GM19328 (cell line): ENCODE measurements at regions not wholly inside any gene's neighbourhood (a gene's known extent, or its start where the extent isn't known, plus 50 kb on each side); places are given as distances from the start of the nearest gene placed in this dataset.
"Not testable (repeated sequence)": the region's sequence is repeated elsewhere in the genome, so short reads cannot be mapped to it uniquely, and the experiment has no call there.

ENCODE experiments used
- ATAC-seq: cut with Tn5 transposase; IDR thresholded peaks from one replicate; pipeline ENCODE4 v1.9.1; 2021; ENCODE audit warnings: mild to moderate bottlenecking, moderate library complexity; ENCODE audit not compliant: unreplicated experiment

DNA sequence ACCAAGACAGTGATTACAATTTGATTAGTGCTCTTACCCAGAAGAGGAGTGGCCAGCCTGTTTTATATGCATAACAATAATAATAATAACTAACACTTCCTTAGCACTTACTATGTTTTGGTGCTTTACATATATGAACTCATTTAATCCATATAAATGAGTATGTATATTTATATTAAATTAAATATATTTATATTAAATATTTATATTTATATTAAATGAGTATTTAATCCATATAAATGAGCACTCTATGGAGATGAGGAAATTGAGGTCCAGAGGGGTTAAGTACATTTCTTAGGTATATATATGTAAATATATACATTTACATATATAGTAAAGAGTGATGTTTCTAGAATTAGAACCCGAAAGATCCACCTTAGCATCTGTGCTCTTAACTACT lies 673.9 kb upstream of the ACVR2A start:
- no peak for ATAC-seq

DNA sequence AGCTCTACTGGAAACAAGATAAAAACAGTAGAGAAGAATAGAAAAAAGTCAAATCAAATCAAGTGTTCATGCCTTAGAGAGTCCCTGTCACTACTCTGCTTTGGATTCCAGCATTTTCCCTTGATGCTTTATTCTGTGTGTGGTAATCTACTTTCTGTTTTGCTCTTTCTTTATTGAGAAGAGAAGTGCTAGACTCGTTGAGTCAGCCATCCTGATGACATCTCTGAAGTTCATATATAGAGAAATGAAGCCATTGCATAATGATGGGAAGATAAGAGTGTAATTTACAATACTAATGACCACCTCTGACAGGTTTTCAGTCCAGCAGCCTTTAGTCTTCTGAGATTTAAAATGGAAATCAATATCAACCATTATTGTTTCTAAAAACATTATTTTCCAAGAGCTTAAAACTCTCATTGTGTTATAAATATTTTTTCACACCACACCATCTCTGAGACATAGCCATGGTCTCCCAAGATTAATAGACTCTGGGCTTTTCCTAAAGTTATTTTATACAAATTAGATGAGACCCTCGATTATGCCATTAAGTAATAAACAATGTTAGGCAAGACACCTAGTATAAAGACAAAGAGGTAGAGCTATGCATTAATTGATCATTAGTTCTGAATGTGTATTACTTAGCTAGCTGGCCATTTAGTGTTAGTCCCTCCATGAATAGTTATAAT lies 679.0 kb upstream of the ACVR2A start:
- ATAC-seq, result no peak

DNA sequence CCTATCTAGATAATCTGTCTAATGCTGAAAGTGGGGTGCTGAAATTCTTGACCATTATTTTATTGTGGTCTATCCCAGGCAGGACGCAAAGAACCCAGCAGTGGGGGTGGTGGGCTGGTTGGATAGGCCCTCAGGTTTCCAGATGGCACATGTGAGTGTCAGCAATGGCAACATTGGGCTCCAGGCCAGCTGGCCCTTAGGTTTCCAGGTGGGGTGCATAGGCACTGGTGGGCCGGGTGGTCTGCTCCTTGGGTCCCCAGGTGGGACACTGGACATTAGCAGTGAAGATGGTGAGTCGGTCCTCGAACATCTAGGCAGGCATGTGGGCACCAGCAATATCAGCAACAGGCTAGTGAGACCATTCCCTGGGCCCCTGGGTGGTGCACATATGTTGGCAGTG lies 680.3 kb upstream of the ACVR2A start:
- no peak for ATAC-seq

DNA sequence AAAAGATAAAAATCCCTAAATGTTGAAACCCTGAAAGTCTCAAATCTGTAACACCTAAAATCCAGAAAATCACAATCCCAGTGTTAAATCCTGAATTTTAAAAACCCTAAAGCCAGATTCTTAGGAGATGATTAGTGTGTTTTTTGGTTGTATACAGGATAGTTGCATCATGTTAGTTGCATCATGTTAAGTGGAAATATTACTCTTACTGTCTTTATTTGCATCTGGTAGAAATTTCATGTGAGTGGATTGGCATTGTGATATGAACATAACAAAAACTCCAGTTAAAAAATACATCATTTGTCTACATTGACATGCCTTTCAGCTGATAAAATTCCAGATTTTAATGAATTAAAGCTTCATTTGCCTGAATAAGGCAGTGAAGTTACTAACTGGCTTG lies 683.1 kb upstream of the ACVR2A start:
- no peak for ATAC-seq

DNA sequence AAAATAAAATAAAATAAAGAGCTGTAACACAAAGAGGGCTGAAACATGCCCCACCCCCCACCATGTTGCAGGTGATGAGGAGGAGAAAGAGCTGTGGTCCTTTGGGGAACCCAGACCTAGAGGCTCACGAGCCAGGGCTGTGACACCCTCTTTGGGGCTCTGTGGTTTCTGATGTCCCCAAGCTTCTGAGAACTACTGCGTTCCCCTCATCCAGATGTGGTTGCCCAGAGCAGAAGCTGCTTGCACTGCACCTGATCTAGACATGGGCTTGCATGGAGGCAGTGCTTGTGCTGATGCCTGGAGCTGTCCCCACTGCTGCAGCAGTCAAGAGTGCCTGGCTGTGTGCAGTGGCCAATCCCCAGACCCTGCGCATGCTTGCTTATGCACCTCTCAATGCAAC lies 687.9 kb upstream of the ACVR2A start:
- no peak for ATAC-seq

DNA sequence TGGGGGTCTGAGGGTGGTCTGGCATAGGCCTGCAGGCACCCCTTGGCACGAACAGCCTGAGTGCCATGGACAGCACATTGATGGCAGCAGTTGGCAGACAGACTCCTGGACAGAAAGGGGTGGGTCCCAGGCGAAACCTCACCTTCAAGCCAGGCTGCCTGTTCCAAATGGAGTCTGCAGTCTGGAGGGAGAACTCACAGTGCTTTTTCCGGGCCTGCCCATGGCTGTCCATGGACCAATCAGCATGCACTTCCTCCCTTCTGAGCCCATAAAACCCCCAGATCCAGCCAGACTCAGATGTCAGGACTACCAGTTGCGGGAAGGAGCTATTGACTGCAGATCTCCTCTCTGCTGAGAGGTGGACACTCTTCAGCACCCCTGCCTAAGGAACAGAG lies 694.6 kb upstream of the ACVR2A start:
- no peak for ATAC-seq

DNA sequence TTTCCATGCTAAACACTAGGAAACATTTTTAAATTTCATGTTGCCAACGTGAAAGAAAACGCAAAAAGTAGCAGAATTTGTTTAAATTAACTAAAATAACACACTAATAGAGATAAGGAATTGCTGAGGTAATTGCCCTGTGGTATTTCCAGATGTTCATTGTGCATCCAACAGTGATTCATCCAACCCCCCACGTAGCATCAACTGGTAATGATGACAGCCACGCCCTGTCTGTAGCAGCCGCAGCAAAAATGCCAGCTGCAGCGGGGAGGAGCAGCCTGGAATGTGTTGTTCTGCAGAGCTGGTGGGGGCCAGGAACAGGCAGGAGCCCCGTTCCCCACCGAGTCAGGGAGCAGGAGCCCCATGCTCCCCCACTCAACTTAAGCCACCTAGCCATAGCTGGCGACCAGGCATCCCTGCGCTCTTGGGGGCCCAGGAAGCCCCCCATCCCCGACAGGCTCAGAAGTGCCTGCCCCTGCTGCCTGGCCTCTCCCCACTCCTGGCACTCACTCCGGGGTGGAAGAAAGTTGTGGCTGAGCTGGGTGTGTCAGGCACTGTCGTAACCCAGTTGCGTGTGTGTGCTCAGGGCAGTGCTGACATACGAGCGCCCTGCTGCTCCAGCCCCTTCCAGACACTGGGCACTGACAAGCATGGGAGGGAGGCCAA lies 695.1 kb upstream of the ACVR2A start:
- no peak for ATAC-seq

DNA sequence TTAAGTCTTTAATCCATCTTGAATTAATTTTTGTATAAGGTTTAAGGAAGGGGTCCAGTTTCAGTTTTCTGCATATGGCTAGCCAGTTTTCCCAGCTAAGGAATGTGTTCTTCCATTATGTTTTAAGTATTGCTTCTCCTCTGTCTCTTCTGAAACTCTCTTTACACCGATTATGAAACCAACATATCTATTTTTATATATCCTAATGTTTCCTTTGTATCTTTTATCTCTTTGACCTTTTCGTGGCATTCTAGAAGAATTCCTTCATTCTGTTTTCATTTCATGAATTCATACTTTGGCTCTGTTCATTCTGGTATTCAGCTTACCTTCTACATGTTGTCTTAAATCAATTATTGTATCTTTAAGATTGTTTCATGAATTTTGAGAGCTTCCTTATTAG lies 697.0 kb upstream of the ACVR2A start:
- ATAC-seq, result no peak

DNA sequence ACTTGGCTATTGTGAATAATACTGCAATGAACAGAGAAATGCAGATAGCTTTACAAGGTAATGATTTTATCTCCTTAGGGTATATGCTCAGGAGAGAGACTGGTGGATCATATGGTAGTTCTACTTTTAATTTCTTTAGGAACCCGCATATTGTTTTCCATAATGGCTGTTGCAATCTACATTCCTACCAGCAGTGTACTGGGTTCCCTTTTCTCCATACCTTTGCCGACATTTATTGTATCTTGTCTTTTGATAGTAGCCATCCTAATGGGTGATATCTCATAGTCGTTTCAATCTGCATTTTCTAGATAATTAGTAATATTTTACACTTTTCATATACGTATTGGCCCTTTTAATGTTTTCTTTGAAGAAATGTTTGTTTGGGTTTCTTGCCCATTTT lies 702.9 kb upstream of the ACVR2A start:
- ATAC-seq, result no peak

DNA sequence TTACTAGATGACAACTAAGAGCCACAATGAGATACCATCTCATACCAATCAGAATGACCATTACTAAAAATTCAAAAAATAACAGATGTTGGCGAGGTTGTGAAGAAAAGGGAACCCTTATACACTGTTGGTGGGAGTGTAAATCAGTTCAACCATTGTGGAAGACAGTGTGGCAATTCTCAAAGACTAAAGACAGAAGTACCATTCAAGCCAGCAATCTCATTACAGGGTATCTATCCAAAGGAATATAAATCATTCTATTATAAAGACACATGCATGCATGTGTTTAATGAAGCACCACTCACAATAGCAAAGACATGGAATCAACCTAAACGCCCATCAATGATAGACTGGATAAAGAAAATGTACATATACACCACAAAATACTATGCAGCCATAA lies 705.1 kb upstream of the ACVR2A start:
- not testable (repeated sequence) for ATAC-seq

DNA sequence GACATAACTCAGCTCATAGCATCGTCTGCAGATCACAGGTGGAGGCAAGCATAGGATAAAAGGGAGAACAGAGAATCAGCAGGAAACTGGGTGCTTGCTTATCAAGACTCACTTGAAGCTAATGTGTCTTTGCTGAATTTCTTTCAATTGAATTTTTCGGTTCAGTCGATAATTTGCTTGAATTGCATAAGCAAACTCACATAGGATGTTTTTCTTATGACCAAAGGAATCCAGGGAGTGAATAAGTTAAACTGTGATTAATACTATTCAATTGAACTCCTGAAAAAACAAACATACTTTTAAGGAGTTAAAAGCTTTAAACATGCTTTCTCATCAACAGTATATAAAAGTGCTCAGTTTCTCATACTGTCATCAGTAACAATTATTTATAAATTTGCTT lies 707.1 kb upstream of the ACVR2A start:
- no peak for ATAC-seq

DNA sequence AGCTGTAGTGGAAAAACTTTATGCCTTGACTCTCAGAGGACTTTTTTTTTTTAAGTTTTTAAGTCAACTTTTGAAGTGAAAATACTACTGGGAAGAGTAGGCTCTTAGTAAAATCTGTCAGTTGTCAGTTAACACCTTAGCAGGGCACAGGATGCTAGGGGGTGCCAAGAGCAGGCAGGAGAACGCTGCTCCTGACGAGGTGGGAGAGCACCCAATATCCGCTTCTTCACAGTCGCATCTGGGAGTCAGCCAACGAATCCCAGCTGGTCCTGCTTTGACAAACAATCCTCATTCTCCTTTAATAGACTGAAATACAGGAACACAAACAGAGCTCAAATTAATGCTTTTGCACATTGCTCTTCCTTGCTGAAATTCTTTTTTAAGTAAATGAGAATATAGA lies 709.5 kb upstream of the ACVR2A start:
- no peak for ATAC-seq

DNA sequence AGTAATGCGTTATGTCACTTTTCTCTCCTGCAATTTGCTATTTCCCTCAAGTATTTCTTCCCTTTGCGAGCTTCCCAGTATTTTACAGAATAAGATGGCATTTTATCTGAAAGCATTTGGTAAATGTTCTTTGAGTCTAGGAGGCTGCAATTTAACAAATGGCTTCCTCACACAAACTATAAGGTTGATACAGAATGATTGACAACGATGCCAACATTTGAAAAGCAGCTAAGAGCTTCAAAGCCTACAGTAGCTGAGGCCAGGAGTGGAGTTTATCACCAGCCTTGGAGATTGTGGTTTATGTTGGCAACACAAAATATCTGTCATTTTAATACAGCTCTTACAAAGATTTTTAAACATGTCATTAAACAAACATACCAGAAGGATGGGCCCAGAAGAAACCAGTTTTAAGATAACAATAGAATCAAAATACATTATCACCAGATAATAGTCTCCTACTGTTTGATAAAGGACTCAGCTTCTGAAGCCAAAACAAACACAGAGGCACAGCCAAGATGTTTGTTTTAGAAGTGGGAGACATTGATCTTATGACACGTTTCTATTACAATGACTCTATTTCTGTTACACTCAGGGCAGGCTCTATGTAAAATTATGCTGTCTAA lies 711.4 kb upstream of the ACVR2A start:
- ATAC-seq, result no peak

DNA sequence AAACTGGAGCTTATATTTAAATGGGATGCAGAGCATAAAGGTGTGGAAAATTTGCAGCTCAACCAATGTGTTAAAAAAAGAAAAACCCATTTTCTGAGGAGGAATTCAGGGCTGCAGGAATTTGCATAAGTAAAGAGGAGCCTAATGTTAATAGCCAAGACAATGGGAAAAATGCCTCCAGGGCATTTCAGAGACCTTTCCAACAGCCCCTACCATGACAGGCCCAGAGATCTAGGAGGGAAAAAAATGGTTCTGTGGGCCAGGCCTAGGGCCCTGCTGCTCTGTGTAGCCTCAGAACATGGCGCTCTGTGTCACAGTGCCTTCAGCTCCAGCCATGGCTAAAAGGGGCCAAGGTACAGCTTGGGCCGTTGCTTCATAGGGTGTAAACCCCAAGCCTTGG lies 719.7 kb upstream of the ACVR2A start:
- ATAC-seq, result no peak

DNA sequence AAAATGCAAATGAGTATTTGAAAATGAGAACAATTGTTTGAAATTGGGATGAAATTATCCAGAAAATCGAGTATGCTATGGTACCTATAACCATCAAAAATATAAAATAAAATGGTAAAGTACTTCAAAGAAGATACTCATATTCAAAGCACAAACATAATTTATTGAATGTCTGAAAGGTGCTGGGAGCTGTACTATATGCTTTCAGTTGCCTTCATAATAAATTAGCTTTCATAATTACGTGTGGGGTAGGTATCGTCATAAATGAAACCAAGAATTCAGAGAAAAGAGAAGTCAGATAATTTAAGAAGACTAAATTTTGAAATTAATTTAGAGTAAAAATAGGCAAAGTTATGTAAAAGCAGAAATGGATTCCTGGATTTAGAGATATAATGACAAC lies 721.9 kb upstream of the ACVR2A start:
- no peak for ATAC-seq

DNA sequence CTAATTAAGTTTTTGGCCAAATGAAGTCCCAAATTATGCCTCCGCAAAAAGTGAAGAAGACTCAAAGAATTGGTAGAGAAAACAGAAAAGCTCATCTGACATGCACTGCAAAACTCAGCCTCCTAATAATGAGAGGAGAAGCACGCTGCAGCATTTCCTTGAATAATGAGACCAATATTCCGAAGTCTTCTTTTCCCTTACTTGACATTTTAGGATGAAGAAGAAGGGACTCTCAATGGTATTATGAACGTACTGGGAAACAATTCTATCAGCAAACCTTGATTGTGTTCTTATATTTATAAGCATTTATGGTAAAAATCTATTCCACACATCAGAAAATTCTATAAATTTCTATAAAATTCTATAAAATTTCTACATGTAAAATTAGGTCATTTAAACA lies 733.9 kb upstream of the ACVR2A start:
- ATAC-seq, result no peak

DNA sequence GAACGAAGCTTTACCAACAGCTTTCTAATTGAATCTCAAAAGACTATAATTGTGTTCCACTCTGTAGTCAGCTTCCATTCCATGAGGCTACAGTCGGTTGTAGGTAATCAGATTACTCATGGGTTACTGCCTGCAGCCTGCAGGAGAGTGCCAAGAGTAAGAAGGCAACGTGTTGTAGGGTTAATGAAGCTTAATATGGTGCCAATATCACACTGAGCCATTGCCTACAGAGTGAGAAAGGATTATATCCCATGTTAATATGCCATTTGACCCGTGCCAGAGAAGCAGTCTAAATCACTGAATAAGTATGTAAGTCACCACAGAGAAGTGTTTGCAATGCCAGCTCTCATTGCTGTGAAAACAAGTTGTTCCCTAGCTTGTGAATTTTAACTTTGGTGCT lies 734.5 kb upstream of the ACVR2A start:
- no peak for ATAC-seq

DNA sequence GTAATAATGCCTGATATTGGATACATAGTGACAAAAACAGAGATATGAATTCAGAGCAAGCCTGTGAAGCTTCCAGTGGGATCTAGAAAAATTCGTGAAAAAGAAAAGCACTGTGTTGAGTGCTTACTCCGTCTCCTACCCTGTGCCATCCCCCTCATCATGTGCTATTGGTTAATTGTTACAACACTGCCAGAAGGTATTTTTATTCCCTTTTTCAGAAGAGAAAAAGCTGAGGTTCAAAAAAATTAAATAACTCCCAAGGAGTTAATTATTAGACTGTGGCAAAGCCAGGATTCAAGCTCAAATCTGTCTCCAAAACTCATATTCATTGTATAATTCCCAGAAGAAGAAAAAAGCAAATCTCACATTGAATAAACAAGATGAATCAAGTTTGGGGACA lies 735.5 kb upstream of the ACVR2A start:
- ATAC-seq, result no peak

DNA sequence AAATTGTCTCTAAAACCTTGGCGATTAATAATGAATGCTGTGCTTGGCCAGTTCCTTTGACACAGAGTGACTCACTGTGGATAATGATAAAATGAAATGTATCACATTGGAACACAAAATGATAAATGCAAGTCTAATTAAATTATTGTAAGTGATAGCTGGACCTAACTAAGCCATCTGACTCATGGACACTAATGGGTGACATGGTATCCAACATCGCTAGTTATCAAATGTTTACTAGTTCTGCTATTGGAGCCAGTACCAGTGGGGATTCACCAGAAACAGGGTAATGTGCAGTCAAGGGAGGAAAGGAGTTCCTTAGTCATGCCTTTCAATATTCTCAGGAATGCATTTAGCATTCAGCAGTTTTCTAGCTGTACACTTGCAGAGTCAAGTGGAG lies 736.3 kb upstream of the ACVR2A start:
- no peak for ATAC-seq

DNA sequence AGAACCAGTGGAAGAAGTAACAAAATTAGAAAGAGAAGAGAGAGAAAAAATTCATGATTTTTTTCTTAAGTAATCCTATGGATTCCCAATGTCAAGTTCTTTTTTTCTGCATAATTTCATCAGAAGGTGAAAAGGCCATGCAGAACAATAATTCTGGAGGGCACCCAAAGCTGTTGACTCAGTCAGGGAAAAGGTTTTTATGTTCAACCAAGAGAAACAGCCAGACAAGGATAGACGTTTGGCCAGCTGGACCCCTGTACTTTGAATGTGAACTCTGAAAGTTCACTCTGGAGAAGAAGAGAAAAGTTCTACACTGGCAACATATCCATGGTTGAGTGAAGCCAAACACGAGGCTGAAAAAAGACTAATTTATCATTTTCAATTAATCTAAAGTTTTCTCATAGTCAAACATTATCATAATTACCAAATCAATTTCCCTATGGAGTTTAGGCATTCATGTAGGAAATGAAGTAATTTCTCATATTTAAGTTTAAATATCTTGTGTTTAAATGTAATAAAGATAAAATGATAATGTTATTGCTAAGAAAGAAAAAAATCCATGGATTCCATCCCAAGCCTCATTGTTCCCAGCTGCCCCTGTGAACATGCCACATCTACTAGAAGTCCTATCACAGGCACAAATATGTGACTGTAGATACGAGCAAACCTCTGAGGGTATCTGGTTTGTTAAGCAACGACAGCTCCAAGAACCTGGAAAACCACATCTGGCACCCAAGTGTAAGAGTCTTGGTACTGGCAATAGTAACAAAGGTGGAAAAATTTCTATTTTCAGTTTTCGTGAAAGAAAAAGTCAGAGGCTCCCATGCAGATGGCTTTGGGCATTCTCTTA lies 742.7 kb upstream of the ACVR2A start:
- ATAC-seq, result no peak

DNA sequence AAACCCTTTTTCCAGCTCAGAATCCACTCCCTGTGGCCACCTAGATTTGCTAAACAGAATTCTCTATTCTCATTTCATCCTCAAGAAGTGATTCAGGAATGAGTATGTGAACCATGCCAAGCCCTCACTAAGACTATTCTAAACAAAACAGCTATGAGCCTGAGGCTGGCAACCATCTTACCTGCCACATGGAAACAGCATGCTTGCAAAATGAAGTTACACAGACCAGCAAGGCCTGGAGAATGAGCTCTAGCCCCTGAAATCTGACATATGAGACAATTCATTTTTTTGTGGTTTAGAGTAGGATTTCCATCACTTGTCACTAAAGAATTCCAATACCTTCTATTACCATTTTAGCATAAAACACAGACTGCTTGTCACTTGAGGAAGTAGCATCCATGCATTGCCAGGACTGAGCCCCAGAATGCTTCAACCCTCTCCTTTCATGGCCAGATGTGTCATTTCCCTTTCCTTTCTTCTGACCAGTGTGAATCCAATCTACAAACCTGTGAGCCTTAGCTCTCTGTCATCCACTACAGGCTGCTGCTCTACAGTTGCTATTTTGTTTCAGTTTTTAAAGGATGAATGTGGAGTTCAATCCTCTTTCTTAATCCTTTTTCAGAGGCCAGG lies 744.3 kb upstream of the ACVR2A start:
- ATAC-seq, result no peak
